ENCODE measurements at regions not wholly inside any gene's neighbourhood (a gene's known extent, or its start where the extent isn't known, plus 50 kb on each side); places are given as distances from the start of the nearest gene placed in this dataset.

- TF ChIP-seq JUNB (IDR thresholded peaks at IDR 0.05) (no peak), CTCF (IDR thresholded peaks at IDR 0.05) (no peak), EP300 (IDR thresholded peaks at IDR 0.05) (no peak), CBX2 (IDR thresholded peaks at IDR 0.05; ENCODE audit: borderline replicate concordance, low read depth) (no peak), RCOR1 (IDR thresholded peaks at IDR 0.05; ENCODE audit: low read depth, low read length) (no peak), FOSB (CRISPR knock-in tag; IDR thresholded peaks at IDR 0.05) (no peak), POLR2A (IDR thresholded peaks at IDR 0.05; ENCODE audit: low read length) (no peak), RAD21 (conservative IDR thresholded peaks at IDR 0.05 in 1 of 2, IDR thresholded peaks at IDR 0.05 in 1 of 2) (no peak), MAX (IDR thresholded peaks at IDR 0.05) (no peak), HMGXB4 (CRISPR knock-in tag; IDR thresholded peaks at IDR 0.05; ENCODE audit: borderline replicate concordance) (no peak), FOSL2 (IDR thresholded peaks at IDR 0.05) (no peak), FOSL2 (CRISPR knock-in tag; IDR thresholded peaks at IDR 0.05) (no peak), RNF2 (IDR thresholded peaks at IDR 0.05; ENCODE audit: borderline replicate concordance, low read depth) (no peak)
Measured at GRCh38 chr3:713006-713621, 379.7 kb upstream of the CNTN6 start.
